HFFc6 (cell line): ENCODE measurements at regions not wholly inside any gene's neighbourhood (a gene's known extent, or its start where the extent isn't known, plus 50 kb on each side); places are given as distances from the start of the nearest gene placed in this dataset.

Source experiments
- DNase-seq: peaks from one replicate; pipeline ENCODE4 v3.0.0-alpha.2; 2018
- H3K27ac Mint-ChIP-seq: 2 replicates; pipeline ENCODE4 v1.8.0; 2020; ENCODE audit warnings: mild to moderate bottlenecking, mixed read lengths
- H3K27me3 Mint-ChIP-seq: 2 replicates; pipeline ENCODE4 v1.8.0; 2021; ENCODE audit warnings: mild to moderate bottlenecking, moderate library complexity, mixed read lengths; ENCODE audit not compliant: insufficient read depth
- H3K36me3 Mint-ChIP-seq: 2 replicates; pipeline ENCODE4 v1.8.0; 2021; ENCODE audit warnings: low read depth, mixed read lengths
- H3K4me1 Mint-ChIP-seq: 2 replicates; pipeline ENCODE4 v1.8.0; 2020; ENCODE audit warnings: low read depth, mixed read lengths
- H3K4me3 Mint-ChIP-seq: 2 replicates; pipeline ENCODE4 v1.8.0; 2020; ENCODE audit warnings: mild to moderate bottlenecking, moderate library complexity, mixed read lengths
- H3K9me3 Mint-ChIP-seq: 2 replicates; pipeline ENCODE4 v1.8.0; 2020; ENCODE audit warnings: mild to moderate bottlenecking, mixed read lengths
- CTCF ChIP-seq: fragments of 200-600 bp; sonication (generic); IDR thresholded peaks from 2 replicates; pipeline ENCODE4 v1.5.0; 2021; ENCODE audit warnings: antibody characterized with exemption, mild to moderate bottlenecking

- no peaks in the 10 kb centered on the region; the same call in 1 of the 2 replicates for H3K27me3 Mint-ChIP-seq
Observed at GRCh38 chr13:34767778-34768177, 174.3 kb upstream of the NBEA start.

GRCh38 chr13:34772206-34772605, 169.9 kb upstream of the NBEA start:
- Mint-ChIP-seq H3K4me1 (no peaks in the 10 kb centered on the region), H3K9me3 (peaks cover 8% of the 10 kb centered on the region; the same call in 1 of the 2 replicates), H3K27ac (no peak overlapping the region), H3K27me3 (no peaks in the 10 kb centered on the region), H3K36me3 (no peaks in the 10 kb centered on the region), H3K4me3 (no peak overlapping the region)
- no peak for TF ChIP-seq CTCF
- no peak for DNase-seq

More at GRCh38 chr13:34767778-34768177, 174.3 kb upstream of the NBEA start:
- Mint-ChIP-seq H3K36me3 (peaks cover 5% of the 10 kb centered on the region; the same call in 1 of the 2 replicates), H3K4me3 (no peak overlapping the region), H3K4me1 (no peaks in the 10 kb centered on the region), H3K9me3 (peaks cover 5% of the 10 kb centered on the region; the same call in 1 of the 2 replicates), H3K27ac (no peak overlapping the region)
- TF ChIP-seq CTCF: no peak
- no peak for DNase-seq

- no peak for TF ChIP-seq CTCF
- no peak for DNase-seq
- H3K4me1 Mint-ChIP-seq: no peaks in the 10 kb centered on the region
- no peak overlapping the region for H3K27ac Mint-ChIP-seq
- H3K27me3 Mint-ChIP-seq: no peaks in the 10 kb centered on the region
- no peak overlapping the region for H3K4me3 Mint-ChIP-seq
- H3K36me3 Mint-ChIP-seq: no peaks in the 10 kb centered on the region
- peaks cover 8% of the 10 kb centered on the region; the same call in 1 of the 2 replicates for H3K9me3 Mint-ChIP-seq
Observed at GRCh38 chr13:34772881-34773280, 169.2 kb upstream of the NBEA start.

GRCh38 chr13:34776390-34776981, 165.6 kb upstream of the NBEA start:
- H3K27me3 Mint-ChIP-seq: no peaks in the 10 kb centered on the region
- H3K4me1 Mint-ChIP-seq: no peaks in the 10 kb centered on the region
- H3K27ac Mint-ChIP-seq: no peak overlapping the region

GRCh38 chr13:34777089-34777913, 164.8 kb upstream of the NBEA start:
- H3K4me3 Mint-ChIP-seq: no peak overlapping the region
- peaks cover 8% of the 10 kb centered on the region for H3K9me3 Mint-ChIP-seq
- no peak overlapping the region for H3K27ac Mint-ChIP-seq

More at GRCh38 chr13:34776390-34776981, 165.6 kb upstream of the NBEA start:
- Mint-ChIP-seq H3K36me3 (no peaks in the 10 kb centered on the region), H3K4me3 (no peak overlapping the region), H3K9me3 (peaks cover 4% of the 10 kb centered on the region; the same call in 1 of the 2 replicates)
- no peak for TF ChIP-seq CTCF
- DNase-seq: no peak

More at GRCh38 chr13:34777089-34777913, 164.8 kb upstream of the NBEA start:
- H3K36me3 Mint-ChIP-seq: no peaks in the 10 kb centered on the region
- no peak for DNase-seq
- no peaks in the 10 kb centered on the region for H3K4me1 Mint-ChIP-seq
- no peaks in the 10 kb centered on the region for H3K27me3 Mint-ChIP-seq
- no peak for TF ChIP-seq CTCF
